ENCODE measurements at regions not wholly inside any gene's neighbourhood (a gene's known extent, or its start where the extent isn't known, plus 50 kb on each side); places are given as distances from the start of the nearest gene placed in this dataset.

GRCh38 chrX:9312922-9313867, 151.7 kb upstream of the TBL1X start:
- Histone ChIP-seq H3K9me3 (no peaks in the 10 kb centered on the region), H3K36me3 (no peaks in the 10 kb centered on the region), H3K4me3 (no peak overlapping the region), H3K27ac (no peak overlapping the region), H3K27me3 (no peaks in the 10 kb centered on the region), H3K4me1 (peaks cover 0 to 9% (median 3%) of the 10 kb centered on the region in 4 donors)
- intact Hi-C loops (cut with DNase I): loop anchor here (10.0 kb wide), 1 partner anchor 152 kb away; the partner anchor contains the start of gene TBL1X
- no peak for DNase-seq
- WGBS, 2 donors: 71 to 75% methylated on average over 12 of the region's 12 CpGs
- TF ChIP-seq CTCF (IDR thresholded peaks at IDR 0.05) (peak in 2 of 4 experiments; percentile 41 to 53), EP300 (IDR thresholded peaks at IDR 0.05) (no peak), POLR2A (IDR thresholded peaks at IDR 0.05) (no peak), POLR2AphosphoS5 (IDR thresholded peaks at IDR 0.05) (no peak)

GRCh38 chrX:9315086-9315485, 149.8 kb upstream of the TBL1X start:
- H3K27ac ChIP-seq: peak overlapping the region in 2 of 4 donors; percentile 60 to 68
- no peaks in the 10 kb centered on the region for H3K27me3 ChIP-seq
- H3K4me3 ChIP-seq: no peak overlapping the region
- H3K4me1 ChIP-seq: peaks cover 0 to 9% (median 3%) of the 10 kb centered on the region in 4 donors
- DNase-seq: no peak
- intact Hi-C loops (cut with DNase I): loop anchor here (10.0 kb wide), 1 partner anchor 150 kb away; the partner anchor contains the start of gene TBL1X
- H3K36me3 ChIP-seq: no peaks in the 10 kb centered on the region
- WGBS, 2 donors: 92 to 95% methylated on average over 3 of the region's 3 CpGs
- no peak for TF ChIP-seq POLR2A (IDR thresholded peaks at IDR 0.05)
- TF ChIP-seq POLR2AphosphoS5 (IDR thresholded peaks at IDR 0.05): peak in 1 of 4 donors; percentile 26
- H3K9me3 ChIP-seq: no peaks in the 10 kb centered on the region

- no peak overlapping the region for H3K4me3 ChIP-seq
- no peaks in the 10 kb centered on the region for H3K9me3 ChIP-seq
- intact Hi-C loops (cut with DNase I): loop anchor here (10.0 kb wide), 1 partner anchor 149 kb away; the partner anchor contains the start of gene TBL1X
- H3K36me3 ChIP-seq: no peaks in the 10 kb centered on the region
- peak; percentile 66 for DNase-seq
- 84 to 91% methylated on average over 10 of the region's 10 CpGs for WGBS, 2 donors
- H3K4me1 ChIP-seq: peaks cover 0 to 9% (median 3%) of the 10 kb centered on the region in 4 donors
- H3K27ac ChIP-seq: peak overlapping the region in 3 of 4 donors; percentile 31 to 68 (median 60)
- H3K27me3 ChIP-seq: no peaks in the 10 kb centered on the region
- TF ChIP-seq POLR2AphosphoS5 (IDR thresholded peaks at IDR 0.05) (peak; percentile 56 to 91 (median 80)), EP300 (IDR thresholded peaks at IDR 0.05) (peak in 3 of 4 donors; percentile 63 to 81 (median 67)), CTCF (IDR thresholded peaks at IDR 0.05) (no peak)
Observed at GRCh38 chrX:9316096-9316495, 148.8 kb upstream of the TBL1X start.

- DNase-seq: no peak
- Histone ChIP-seq H3K27me3 (no peaks in the 10 kb centered on the region), H3K4me1 (peaks cover 0 to 9% (median 3%) of the 10 kb centered on the region in 4 donors), H3K9me3 (no peaks in the 10 kb centered on the region), H3K36me3 (no peaks in the 10 kb centered on the region), H3K4me3 (no peak overlapping the region), H3K27ac (peak overlapping the region in 1 of 4 donors; percentile 68)
- no peak for TF ChIP-seq POLR2A (IDR thresholded peaks at IDR 0.05)
- no peak for TF ChIP-seq POLR2AphosphoS5 (IDR thresholded peaks at IDR 0.05)
- TF ChIP-seq EP300 (IDR thresholded peaks at IDR 0.05): no peak
- TF ChIP-seq CTCF (IDR thresholded peaks at IDR 0.05): no peak
- intact Hi-C loops (cut with DNase I): loop anchor here (10.0 kb wide), 1 partner anchor 148 kb away; the partner anchor contains the start of gene TBL1X
- WGBS, 2 donors: 17 to 56% methylated on average over 7 of the region's 7 CpGs
Observed at GRCh38 chrX:9317176-9317575, 147.7 kb upstream of the TBL1X start.

GRCh38 chrX:9318213-9318612, 146.6 kb upstream of the TBL1X start:
- no peaks in the 10 kb centered on the region for H3K36me3 ChIP-seq
- no peak overlapping the region for H3K27ac ChIP-seq
- no peak for DNase-seq
- H3K27me3 ChIP-seq: no peaks in the 10 kb centered on the region
- peaks cover 0 to 9% (median 3%) of the 10 kb centered on the region in 4 donors for H3K4me1 ChIP-seq
- H3K9me3 ChIP-seq: no peaks in the 10 kb centered on the region
- 37 to 54% methylated on average over 3 of the region's 3 CpGs for WGBS, 2 donors
- TF ChIP-seq EP300 (IDR thresholded peaks at IDR 0.05) (no peak), CTCF (IDR thresholded peaks at IDR 0.05) (no peak), POLR2AphosphoS5 (IDR thresholded peaks at IDR 0.05) (no peak), POLR2A (IDR thresholded peaks at IDR 0.05) (no peak)
- H3K4me3 ChIP-seq: no peak overlapping the region
- intact Hi-C loops (cut with DNase I): loop anchor here (10.0 kb wide), 1 partner anchor 147 kb away; the partner anchor contains the start of gene TBL1X
